GM19397 (cell line): ENCODE measurements at regions not wholly inside any gene's neighbourhood (a gene's known extent, or its start where the extent isn't known, plus 50 kb on each side); places are given as distances from the start of the nearest gene placed in this dataset.

Source experiments
- ATAC-seq: cut with Tn5 transposase; IDR thresholded peaks from one replicate; pipeline ENCODE4 v1.9.1; 2021; ENCODE audit warnings: mild to moderate bottlenecking, moderate library complexity; ENCODE audit not compliant: unreplicated experiment

GRCh38 chr13:39892721-39893685 is 237.5 kb downstream of the COG6 start:
- ATAC-seq, result no peak

GRCh38 chr13:39893808-39894207 is 238.3 kb downstream of the COG6 start:
- no peak for ATAC-seq

- no peak for ATAC-seq
Measured at GRCh38 chr13:39894586-39894985, 239.1 kb downstream of the COG6 start.

- no peak for ATAC-seq
Measured at GRCh38 chr13:39895254-39895653, 239.8 kb downstream of the COG6 start.

- ATAC-seq, result no peak
Measured at GRCh38 chr13:39897636-39898035, 242.2 kb downstream of the COG6 start.

- ATAC-seq, result no peak
Measured at GRCh38 chr13:39900106-39900750, 244.8 kb downstream of the COG6 start.

GRCh38 chr13:39904959-39905358 is 249.5 kb downstream of the COG6 start:
- no peak for ATAC-seq

GRCh38 chr13:39909634-39910033 is 254.2 kb downstream of the COG6 start:
- no peak for ATAC-seq

GRCh38 chr13:39910041-39910440 is 254.6 kb downstream of the COG6 start:
- no peak for ATAC-seq

GRCh38 chr13:39910833-39911232 is 255.4 kb downstream of the COG6 start:
- no peak for ATAC-seq

GRCh38 chr13:39913339-39913738 is 257.9 kb downstream of the COG6 start:
- ATAC-seq, result no peak

- ATAC-seq, result no peak
Measured at GRCh38 chr13:39913928-39914327, 258.5 kb downstream of the COG6 start.

GRCh38 chr13:39915418-39915817 is 260.0 kb downstream of the COG6 start:
- ATAC-seq, result no peak

- ATAC-seq, result no peak
Measured at GRCh38 chr13:39916330-39916729, 260.9 kb downstream of the COG6 start.

GRCh38 chr13:39918620-39919236 is 263.3 kb downstream of the COG6 start:
- ATAC-seq, result no peak

- ATAC-seq, result no peak
Measured at GRCh38 chr13:39920613-39921012, 265.2 kb downstream of the COG6 start.

- no peak for ATAC-seq
Measured at GRCh38 chr13:39926345-39926744, 270.9 kb downstream of the COG6 start.

GRCh38 chr13:39928261-39928660 is 272.8 kb downstream of the COG6 start:
- no peak for ATAC-seq

- no peak for ATAC-seq
Measured at GRCh38 chr13:39929583-39929982, 274.1 kb downstream of the COG6 start.

GRCh38 chr13:39930060-39930459 is 274.6 kb downstream of the COG6 start:
- ATAC-seq, result no peak

- ATAC-seq, result no peak
Measured at GRCh38 chr13:39930544-39931444, 275.3 kb downstream of the COG6 start.
